H9 (cell line): ENCODE measurements at regions not wholly inside any gene's neighbourhood (a gene's known extent, or its start where the extent isn't known, plus 50 kb on each side); places are given as distances from the start of the nearest gene placed in this dataset.
A peak's percentile ranks its signal among the peaks of the same experiment; 100 is the strongest.

ENCODE experiments used
- DNase-seq: peaks from one replicate; pipeline ENCODE4 v3.0.0-alpha.2; 2017
- H2AFZ ChIP-seq: one replicate; pipeline ENCODE4 v1.6.1; 2013; ENCODE audit warnings: mild to moderate bottlenecking, low read length, control low read depth, moderate library complexity
- H2AK5ac ChIP-seq: 2 replicates; pipeline ENCODE4 v1.6.1; 2013; ENCODE audit warnings: low read length, control low read depth, mixed read lengths; ENCODE audit not compliant: insufficient read length
- H2BK120ac ChIP-seq: one replicate; pipeline ENCODE4 v1.6.1; 2013; ENCODE audit warnings: low read depth, mild to moderate bottlenecking, low read length, control low read depth, inconsistent platforms; ENCODE audit not compliant: poor library complexity, severe bottlenecking
- H2BK12ac ChIP-seq: 2 replicates; pipeline ENCODE4 v1.6.1; 2013; ENCODE audit warnings: low read length, control low read depth, mixed read lengths, low read depth; ENCODE audit not compliant: insufficient read length
- H2BK15ac ChIP-seq: 2 replicates; pipeline ENCODE4 v1.6.1; 2013; ENCODE audit warnings: low read depth, low read length, control low read depth
- H2BK20ac ChIP-seq: one replicate; pipeline ENCODE4 v1.6.1; 2013; ENCODE audit warnings: low read depth, mild to moderate bottlenecking, low read length, control low read depth, inconsistent platforms; ENCODE audit not compliant: poor library complexity, severe bottlenecking
- H2BK5ac ChIP-seq: 2 replicates; pipeline ENCODE4 v1.6.1; 2013; ENCODE audit warnings: low read length, control low read depth, mixed read lengths; ENCODE audit not compliant: insufficient read length
- H3K14ac ChIP-seq: 2 replicates; pipeline ENCODE4 v1.6.1; 2013; ENCODE audit warnings: low read length, control low read depth; ENCODE audit not compliant: insufficient read depth
- H3K18ac ChIP-seq: 2 replicates; pipeline ENCODE4 v1.6.1; 2013; ENCODE audit warnings: low read depth, mild to moderate bottlenecking, mixed read lengths, low read length, control low read depth; ENCODE audit not compliant: insufficient read length
- H3K23ac ChIP-seq: 2 replicates; pipeline ENCODE4 v1.6.1; 2013; ENCODE audit warnings: low read length, control low read depth, mixed read lengths, low read depth; ENCODE audit not compliant: insufficient read length
- H3K23me2 ChIP-seq: 2 replicates; pipeline ENCODE4 v1.6.1; 2013; ENCODE audit warnings: low read depth, mild to moderate bottlenecking, mixed read lengths, low read length, control low read depth; ENCODE audit not compliant: insufficient read length, poor library complexity, severe bottlenecking
- H3K27ac ChIP-seq: 2 replicates; pipeline ENCODE4 v1.5.1; 2013; ENCODE audit warnings: low read length, control low read depth, mixed read lengths, low read depth; ENCODE audit not compliant: insufficient read length
- H3K27me3 ChIP-seq: 2 replicates; pipeline ENCODE4 v1.6.1; 2013; ENCODE audit warnings: low read length, control low read depth, inconsistent platforms; ENCODE audit not compliant: insufficient read depth
- H3K4ac ChIP-seq: 2 replicates; pipeline ENCODE4 v1.6.1; 2013; ENCODE audit warnings: low read depth, mild to moderate bottlenecking, control low read depth, inconsistent platforms, low read length, moderate library complexity
- H3K4me1 ChIP-seq: 2 replicates; pipeline ENCODE4 v1.6.1; 2013; ENCODE audit warnings: low read length, control low read depth, inconsistent platforms; ENCODE audit not compliant: insufficient read depth
- H3K4me2 ChIP-seq: 2 replicates; pipeline ENCODE4 v1.6.1; 2013; ENCODE audit warnings: low read length, control low read depth, mixed read lengths; ENCODE audit not compliant: insufficient read length, insufficient read depth
- H3K56ac ChIP-seq: 2 replicates; pipeline ENCODE4 v1.6.1; 2013; ENCODE audit warnings: low read depth, mild to moderate bottlenecking, mixed read lengths, low read length, control low read depth; ENCODE audit not compliant: insufficient read length
- H3K79me1 ChIP-seq: 2 replicates; pipeline ENCODE4 v1.6.1; 2013; ENCODE audit warnings: low read depth, mild to moderate bottlenecking, moderate library complexity, low read length, control low read depth, inconsistent platforms; ENCODE audit not compliant: insufficient read depth, poor library complexity, severe bottlenecking
- H3K79me2 ChIP-seq: 2 replicates; pipeline ENCODE4 v1.6.1; 2013; ENCODE audit warnings: low read length, control low read depth, inconsistent platforms; ENCODE audit not compliant: insufficient read depth
- H3K9ac ChIP-seq: 2 replicates; pipeline ENCODE4 v1.6.1; 2013; ENCODE audit warnings: low read length, control low read depth, mixed read lengths; ENCODE audit not compliant: insufficient read length; ENCODE audit errors: extremely low read depth
- H3K9me3 ChIP-seq: one replicate; pipeline ENCODE4 v1.6.1; 2013; ENCODE audit warnings: low read depth, low read length, inconsistent platforms; ENCODE audit not compliant: control insufficient read depth
- H3T11ph ChIP-seq: one replicate; pipeline ENCODE4 v1.6.1; 2013; ENCODE audit warnings: mild to moderate bottlenecking, low read length, control low read depth, inconsistent platforms
- H4K20me1 ChIP-seq: one replicate; pipeline ENCODE4 v1.6.1; 2013; ENCODE audit not compliant: control insufficient read depth, insufficient read length, insufficient read depth
- H4K5ac ChIP-seq: 2 replicates; pipeline ENCODE4 v1.6.1; 2013; ENCODE audit warnings: low read depth, mild to moderate bottlenecking, mixed read lengths, low read length, control low read depth; ENCODE audit not compliant: insufficient read length
- H4K8ac ChIP-seq: replicated peaks from 2 replicates; pipeline ENCODE4 v1.6.1; 2013; ENCODE audit warnings: low read length, control low read depth, mixed read lengths, low read depth; ENCODE audit not compliant: insufficient read length
- H4K91ac ChIP-seq: 2 replicates; pipeline ENCODE4 v1.6.1; 2013; ENCODE audit warnings: low read depth, mild to moderate bottlenecking, moderate library complexity, mixed read lengths, low read length, control low read depth; ENCODE audit not compliant: insufficient read length
- H3K27ac Mint-ChIP-seq, 3 experiments: 2 replicates in 2 of 3; 3 replicates in 1 of 3; pipeline ENCODE4 v1.8.0; 2020 to 2021; ENCODE audit warnings: mixed read lengths in 3 of 3, mild to moderate bottlenecking in 1 of 3, moderate library complexity in 1 of 3
- H3K27me3 Mint-ChIP-seq: 2 replicates; pipeline ENCODE4 v1.8.0; 2021; ENCODE audit warnings: low read depth, mild to moderate bottlenecking, moderate library complexity, mixed read lengths
- H3K36me3 Mint-ChIP-seq, 3 experiments: 2 replicates in 2 of 3; 3 replicates in 1 of 3; pipeline ENCODE4 v1.8.0; 2020 to 2021; ENCODE audit warnings: low read depth in 3 of 3, mixed read lengths in 3 of 3; ENCODE audit not compliant: insufficient read depth in 1 of 3
- H3K4me1 Mint-ChIP-seq, 2 experiments: 2 replicates each; pipeline ENCODE4 v1.8.0; 2020; ENCODE audit warnings: mixed read lengths in 2 of 2
- H3K4me3 Mint-ChIP-seq, 2 experiments: 2 replicates in 1 of 2; 3 replicates in 1 of 2; pipeline ENCODE4 v1.8.0; 2020 to 2021; ENCODE audit warnings: mild to moderate bottlenecking in 2 of 2, mixed read lengths in 2 of 2, moderate library complexity in 1 of 2
- H3K9me3 Mint-ChIP-seq, 2 experiments: 2 replicates in 1 of 2; 3 replicates in 1 of 2; pipeline ENCODE4 v1.8.0; 2020; ENCODE audit warnings: mild to moderate bottlenecking in 2 of 2, mixed read lengths in 2 of 2, moderate library complexity in 1 of 2
- WGBS: extraction: QIAGEN DNeasy Blood & Tissue Kit; methylation state at CpG from one replicate; pipeline ENCODE4 v1.1.7; 2013; ENCODE audit warnings: missing lambda C conversion rate, low lambda C conversion rate, mixed read lengths; ENCODE audit not compliant: insufficient read length; ENCODE audit errors: extremely low coverage; 5-methylcytosine and 5-hydroxymethylcytosine counted together
- TF ChIP-seq, protein P1 (sequence below): fragments of 200-600 bp; sonication (generic); conservative IDR thresholded peaks from 3 replicates; pipeline ENCODE4 v1.8.0; 2021; ENCODE audit warnings: antibody characterized with exemption, mild to moderate bottlenecking

- H3K27ac ChIP-seq: no peak overlapping the region
- peaks cover 42 to 44% of the 10 kb centered on the region in 2 experiments for H3K4me1 Mint-ChIP-seq
- H3K9me3 ChIP-seq: no peaks in the 10 kb centered on the region
- H3K4ac ChIP-seq: no peak overlapping the region
- no peak overlapping the region for H3K18ac ChIP-seq
- H3K14ac ChIP-seq: no peak overlapping the region
- H3K23ac ChIP-seq: no peak overlapping the region
- H2BK120ac ChIP-seq: no peak overlapping the region
- no peak overlapping the region for H3K9ac ChIP-seq
- H2AFZ ChIP-seq: no peak overlapping the region
- H2BK12ac ChIP-seq: no peak overlapping the region
- H4K5ac ChIP-seq: no peak overlapping the region
- H3K4me1 ChIP-seq: peaks cover 9% of the 10 kb centered on the region; the same call in 1 of the 2 replicates
- no peak overlapping the region for H2BK20ac ChIP-seq
- H2AK5ac ChIP-seq: no peak overlapping the region
- H3K27me3 Mint-ChIP-seq: no peaks in the 10 kb centered on the region; the same call in 1 of the 2 replicates
- H3K79me1 ChIP-seq: no peaks in the 10 kb centered on the region
- no peak overlapping the region; a peak in 1 of 5 replicates for H3K4me3 Mint-ChIP-seq
- no peak overlapping the region for H2BK5ac ChIP-seq
- H3T11ph ChIP-seq: no peak overlapping the region
- H3K36me3 Mint-ChIP-seq: peaks cover 12 to 22% (median 18%) of the 10 kb centered on the region in 3 experiments
- no peaks in the 10 kb centered on the region for H3K27me3 ChIP-seq
- no peaks in the 10 kb centered on the region for H3K79me2 ChIP-seq
- peak overlapping the region in 2 of 3 experiments; percentile 41 to 58; a peak in 5 of 7 replicates for H3K27ac Mint-ChIP-seq
- H3K4me2 ChIP-seq: no peak overlapping the region
- H4K20me1 ChIP-seq: no peaks in the 10 kb centered on the region
- H4K91ac ChIP-seq: no peak overlapping the region
- H3K23me2 ChIP-seq: no peaks in the 10 kb centered on the region
- no peak for DNase-seq
- H4K8ac ChIP-seq: no peak overlapping the region
- no peak overlapping the region for H3K56ac ChIP-seq
- WGBS: no CpG with 5 or more reads among the region's 5 CpGs
- TF ChIP-seq, protein P1, sequence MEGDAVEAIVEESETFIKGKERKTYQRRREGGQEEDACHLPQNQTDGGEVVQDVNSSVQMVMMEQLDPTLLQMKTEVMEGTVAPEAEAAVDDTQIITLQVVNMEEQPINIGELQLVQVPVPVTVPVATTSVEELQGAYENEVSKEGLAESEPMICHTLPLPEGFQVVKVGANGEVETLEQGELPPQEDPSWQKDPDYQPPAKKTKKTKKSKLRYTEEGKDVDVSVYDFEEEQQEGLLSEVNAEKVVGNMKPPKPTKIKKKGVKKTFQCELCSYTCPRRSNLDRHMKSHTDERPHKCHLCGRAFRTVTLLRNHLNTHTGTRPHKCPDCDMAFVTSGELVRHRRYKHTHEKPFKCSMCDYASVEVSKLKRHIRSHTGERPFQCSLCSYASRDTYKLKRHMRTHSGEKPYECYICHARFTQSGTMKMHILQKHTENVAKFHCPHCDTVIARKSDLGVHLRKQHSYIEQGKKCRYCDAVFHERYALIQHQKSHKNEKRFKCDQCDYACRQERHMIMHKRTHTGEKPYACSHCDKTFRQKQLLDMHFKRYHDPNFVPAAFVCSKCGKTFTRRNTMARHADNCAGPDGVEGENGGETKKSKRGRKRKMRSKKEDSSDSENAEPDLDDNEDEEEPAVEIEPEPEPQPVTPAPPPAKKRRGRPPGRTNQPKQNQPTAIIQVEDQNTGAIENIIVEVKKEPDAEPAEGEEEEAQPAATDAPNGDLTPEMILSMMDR: no peak
- peaks cover 22% of the 10 kb centered on the region in 2 experiments for H3K9me3 Mint-ChIP-seq
- H2BK15ac ChIP-seq: no peak overlapping the region
These were observed 55.9 kb upstream of the TLK1 start for GRCh38 chr2:171216631-171217030.
